A673 (cell line): ENCODE measurements at regions not wholly inside any gene's neighbourhood (a gene's known extent, or its start where the extent isn't known, plus 50 kb on each side); places are given as distances from the start of the nearest gene placed in this dataset.

ENCODE experiments used
- BruUV-seq: library from RNA; stranded (reverse); fragments of 400-500 nt; replicated peaks from 2 replicates; lab custom pipeline; 2021; lab: Mats Ljungman, UMichigan
- CTCF ChIA-PET: fragments of 300-600 bp; sonication (Branson Sonifier 250); formaldehyde crosslinking; loops from one replicate; lab custom pipeline; 2022; ENCODE audit warnings: antibody characterized with exemption; lab: Charles Lee
- POLR2A ChIA-PET: fragments of 300-600 bp; sonication (Branson Sonifier 250); formaldehyde crosslinking; loops from one replicate; lab custom pipeline; 2022; ENCODE audit warnings: antibody characterized with exemption; ENCODE audit not compliant: low non-redundant PET; lab: Charles Lee
- DNase-seq: peaks from one replicate; pipeline ENCODE4 v3.0.0-alpha.2; 2015; ENCODE audit warnings: low spot score
- H3K27ac ChIP-seq: fragments of 200-600 bp; sonication (generic); 2 replicates; pipeline ENCODE4 v1.5.1; 2016; ENCODE audit warnings: mixed run types, low read depth, mild to moderate bottlenecking, mixed read lengths, antibody characterized with exemption, low read length; ENCODE audit not compliant: poor library complexity, severe bottlenecking
- H3K27me3 ChIP-seq: fragments of 200-600 bp; sonication (generic); replicated peaks from 2 replicates; pipeline ENCODE4 v1.6.1; 2017; ENCODE audit warnings: mixed run types, low read depth, mild to moderate bottlenecking, mixed read lengths, antibody characterized with exemption, low read length; ENCODE audit not compliant: insufficient read depth, poor library complexity
- H3K36me3 ChIP-seq: fragments of 200-600 bp; sonication (generic); 2 replicates; pipeline ENCODE4 v1.6.1; 2016; ENCODE audit warnings: mixed run types, mild to moderate bottlenecking, mixed read lengths, antibody characterized with exemption, low read length; ENCODE audit not compliant: insufficient read depth, poor library complexity, severe bottlenecking
- H3K4me1 ChIP-seq: fragments of 200-600 bp; sonication (generic); 2 replicates; pipeline ENCODE4 v1.6.1; 2017; ENCODE audit warnings: mixed run types, mild to moderate bottlenecking, mixed read lengths, antibody characterized with exemption, low read length; ENCODE audit not compliant: insufficient read depth, poor library complexity, severe bottlenecking
- H3K4me3 ChIP-seq: fragments of 200-600 bp; sonication (generic); 2 replicates; pipeline ENCODE4 v1.5.1; 2016; ENCODE audit warnings: low read depth, mixed run types, mild to moderate bottlenecking, mixed read lengths, low read length; ENCODE audit not compliant: poor library complexity, severe bottlenecking
- H3K9me3 ChIP-seq: fragments of 200-600 bp; sonication (generic); 2 replicates; pipeline ENCODE4 v1.6.1; 2016; ENCODE audit warnings: mixed run types, low read depth, mild to moderate bottlenecking, mixed read lengths, antibody characterized with exemption, low read length; ENCODE audit not compliant: poor library complexity, severe bottlenecking
- CTCF ChIP-seq: fragments of 300-800, 200-600 bp; sonication (generic); conservative IDR thresholded peaks from 2 replicates; pipeline ENCODE4 v1.5.1; 2017; ENCODE audit warnings: low read depth, mild to moderate bottlenecking, antibody characterized with exemption, low read length, moderate library complexity, mixed read lengths
- EZH2 ChIP-seq: fragments of 200-600 bp; sonication (generic); IDR thresholded peaks from 2 replicates; pipeline ENCODE4 v1.6.1; 2017; ENCODE audit warnings: borderline replicate concordance, low read depth, mild to moderate bottlenecking, mixed read lengths, antibody characterized with exemption, low read length; ENCODE audit not compliant: poor library complexity, severe bottlenecking
- intact Hi-C: fragments of 100-400 bp; cut with micrococcal nuclease; formaldehyde crosslinking; loops from one replicate; pipeline ENCODE4 v1.10.0; 2022; ENCODE audit not compliant: unreplicated experiment

GRCh38 chr14:41409806-41410205, 196.9 kb upstream of the LRFN5 start:
- ChIA-PET POLR2A (no interaction called here), CTCF (no interaction called here)
- no peaks in the 10 kb centered on the region for H3K36me3 ChIP-seq
- H3K27me3 ChIP-seq: no peaks in the 10 kb centered on the region
- H3K4me1 ChIP-seq: no peaks in the 10 kb centered on the region
- DNase-seq: no peak
- H3K9me3 ChIP-seq: no peaks in the 10 kb centered on the region
- H3K4me3 ChIP-seq: no peak overlapping the region
- TF ChIP-seq CTCF: no peak
- TF ChIP-seq EZH2: no peak
- intact Hi-C loops: no loop called here
- no peak overlapping the region for H3K27ac ChIP-seq
- BruUV-seq: no TSS peak

GRCh38 chr14:41404126-41404525, 202.6 kb upstream of the LRFN5 start:
- ChIA-PET CTCF (no interaction called here), POLR2A (no interaction called here)
- no peaks in the 10 kb centered on the region for H3K27me3 ChIP-seq
- intact Hi-C loops: no loop called here
- H3K9me3 ChIP-seq: no peaks in the 10 kb centered on the region
- no peaks in the 10 kb centered on the region for H3K36me3 ChIP-seq
- TF ChIP-seq CTCF: no peak
- no peak for TF ChIP-seq EZH2
- BruUV-seq: no TSS peak
- no peak overlapping the region for H3K4me3 ChIP-seq
- DNase-seq: no peak
- no peak overlapping the region for H3K27ac ChIP-seq
- no peaks in the 10 kb centered on the region for H3K4me1 ChIP-seq

GRCh38 chr14:41403360-41403759, 203.3 kb upstream of the LRFN5 start:
- no peak for DNase-seq
- no peak overlapping the region for H3K4me3 ChIP-seq
- ChIA-PET CTCF (no interaction called here), POLR2A (no interaction called here)
- H3K9me3 ChIP-seq: no peaks in the 10 kb centered on the region
- no peaks in the 10 kb centered on the region for H3K4me1 ChIP-seq
- no peak for TF ChIP-seq EZH2
- no peak for TF ChIP-seq CTCF
- no TSS peak for BruUV-seq
- H3K36me3 ChIP-seq: no peaks in the 10 kb centered on the region
- H3K27me3 ChIP-seq: no peaks in the 10 kb centered on the region
- intact Hi-C loops: no loop called here
- H3K27ac ChIP-seq: no peak overlapping the region
